ENCODE measurements at regions not wholly inside any gene's neighbourhood (a gene's known extent, or its start where the extent isn't known, plus 50 kb on each side); places are given as distances from the start of the nearest gene placed in this dataset.

DNA sequence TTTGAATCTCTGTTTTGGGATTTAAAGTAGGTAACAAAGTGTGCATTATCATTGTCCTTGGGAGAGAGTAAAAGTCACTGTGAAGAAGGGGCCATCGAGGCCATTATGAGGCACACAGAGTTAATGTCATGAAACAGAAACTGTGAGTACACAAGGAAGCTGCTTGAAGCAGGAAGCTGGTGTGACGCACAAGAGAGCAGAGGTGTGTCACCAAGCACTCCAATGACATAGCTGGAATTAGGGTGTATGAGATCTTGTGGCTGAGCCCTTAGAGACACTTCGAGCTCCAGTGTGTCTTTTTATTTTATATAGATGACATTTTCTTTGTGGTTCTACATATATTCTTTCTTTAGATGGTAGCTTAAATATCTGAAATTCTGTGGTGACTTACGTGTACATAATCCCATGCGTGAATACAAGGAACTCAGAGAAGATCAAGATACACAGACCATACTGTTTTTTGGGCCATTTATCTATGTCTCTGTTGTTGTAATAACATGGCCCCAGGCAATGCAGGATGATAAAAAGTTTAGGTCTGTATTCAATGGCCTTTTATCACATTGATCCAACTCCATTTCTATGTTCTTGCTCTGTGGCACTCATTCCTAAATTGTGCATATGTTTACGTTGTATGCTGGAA lies 164.7 kb upstream of the FAM98A start:
- H3K27ac Mint-ChIP-seq, result no peak overlapping the region
- no peaks in the 10 kb centered on the region for H3K4me1 Mint-ChIP-seq
- H3K4me3 Mint-ChIP-seq, result no peak overlapping the region
- DNase-seq, result no peak
- H3K36me3 Mint-ChIP-seq (ENCODE audit: low read depth), result no peaks in the 10 kb centered on the region
- H3K27me3 Mint-ChIP-seq, result no peaks in the 10 kb centered on the region
- H3K9me3 ChIP-seq (ENCODE audit: control insufficient read depth, low read length, poor library complexity, severe bottlenecking), result no peaks in the 10 kb centered on the region
- no peak for ATAC-seq

DNA sequence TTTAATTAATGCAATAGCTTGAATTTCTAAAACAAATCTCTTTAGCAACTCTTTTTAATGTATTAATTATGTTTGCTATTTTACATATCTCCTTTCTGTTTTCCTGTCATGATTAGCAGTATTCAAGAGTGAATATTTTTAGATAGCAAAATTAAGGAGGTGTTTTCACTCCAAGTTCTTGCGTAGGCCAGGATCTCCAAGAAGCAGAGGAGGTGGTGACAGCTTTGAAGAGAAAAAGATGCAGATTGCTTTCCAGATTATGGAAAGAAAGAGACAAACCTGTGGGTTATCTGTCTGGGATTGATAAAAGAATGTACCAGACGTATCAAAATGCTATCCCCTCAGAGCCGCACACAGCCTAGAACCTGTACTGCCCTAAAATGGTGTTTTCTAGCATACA lies 163.5 kb upstream of the FAM98A start:
- H3K4me1 Mint-ChIP-seq, result no peaks in the 10 kb centered on the region
- H3K36me3 Mint-ChIP-seq (ENCODE audit: low read depth), result no peaks in the 10 kb centered on the region
- no peak for ATAC-seq
- H3K27me3 Mint-ChIP-seq, result no peaks in the 10 kb centered on the region
- H3K4me3 Mint-ChIP-seq, result no peak overlapping the region
- DNase-seq, result no peak
- H3K9me3 ChIP-seq (ENCODE audit: control insufficient read depth, low read length, poor library complexity, severe bottlenecking), result no peaks in the 10 kb centered on the region
- H3K27ac Mint-ChIP-seq, result no peak overlapping the region

- no peak for DNase-seq
- no peaks in the 10 kb centered on the region for H3K4me1 Mint-ChIP-seq
Measured at GRCh38 chr2:33746208-33746800, 147.2 kb upstream of the FAM98A start.

DNA sequence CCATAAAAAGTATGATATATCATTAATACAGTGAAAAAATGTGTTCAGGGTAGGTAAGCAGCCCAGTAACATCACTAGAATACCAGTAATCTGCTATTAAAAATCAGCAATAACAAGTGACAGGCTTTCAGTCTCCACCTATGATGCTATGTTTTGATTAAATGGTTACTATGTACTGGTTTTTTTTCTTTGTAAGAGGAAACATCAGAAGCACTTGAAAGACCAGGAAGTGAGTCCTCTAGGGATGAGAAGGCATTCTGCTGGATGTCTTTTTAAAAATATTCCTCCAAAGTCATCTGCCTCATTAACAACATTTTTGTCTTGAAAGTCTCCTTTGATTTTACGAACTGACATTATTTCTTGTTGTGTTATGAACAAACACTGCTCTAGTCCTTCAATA lies 136.0 kb upstream of the FAM98A start:
- peaks cover 5% of the 10 kb centered on the region for H3K27me3 Mint-ChIP-seq
- no peak for DNase-seq
- H3K4me3 Mint-ChIP-seq, result no peak overlapping the region
- H3K36me3 Mint-ChIP-seq (ENCODE audit: low read depth), result no peaks in the 10 kb centered on the region
- no peaks in the 10 kb centered on the region for H3K4me1 Mint-ChIP-seq
- no peak overlapping the region for H3K27ac Mint-ChIP-seq
- no peaks in the 10 kb centered on the region for H3K9me3 ChIP-seq (ENCODE audit: control insufficient read depth, low read length, poor library complexity, severe bottlenecking)
- no peak for ATAC-seq

More at GRCh38 chr2:33746208-33746800, 147.2 kb upstream of the FAM98A start:
- Mint-ChIP-seq H3K27me3 (peaks cover 30% of the 10 kb centered on the region), H3K4me3 (no peak overlapping the region), H3K27ac (no peak overlapping the region), H3K36me3 (ENCODE audit: low read depth) (peaks cover 3% of the 10 kb centered on the region)
- H3K9me3 ChIP-seq (ENCODE audit: control insufficient read depth, low read length, poor library complexity, severe bottlenecking), result no peaks in the 10 kb centered on the region
- no peak for ATAC-seq

GRCh38 chr2:33730804-33731203 lies 131.7 kb upstream of the FAM98A start:
- H3K9me3 ChIP-seq (ENCODE audit: control insufficient read depth, low read length, poor library complexity, severe bottlenecking), result no peaks in the 10 kb centered on the region
- no peak for ATAC-seq
- H3K4me3 Mint-ChIP-seq, result no peak overlapping the region
- DNase-seq, result no peak
- no peaks in the 10 kb centered on the region for H3K36me3 Mint-ChIP-seq (ENCODE audit: low read depth)
- no peaks in the 10 kb centered on the region for H3K4me1 Mint-ChIP-seq
- no peak overlapping the region for H3K27ac Mint-ChIP-seq
- peaks cover 5% of the 10 kb centered on the region for H3K27me3 Mint-ChIP-seq

DNA sequence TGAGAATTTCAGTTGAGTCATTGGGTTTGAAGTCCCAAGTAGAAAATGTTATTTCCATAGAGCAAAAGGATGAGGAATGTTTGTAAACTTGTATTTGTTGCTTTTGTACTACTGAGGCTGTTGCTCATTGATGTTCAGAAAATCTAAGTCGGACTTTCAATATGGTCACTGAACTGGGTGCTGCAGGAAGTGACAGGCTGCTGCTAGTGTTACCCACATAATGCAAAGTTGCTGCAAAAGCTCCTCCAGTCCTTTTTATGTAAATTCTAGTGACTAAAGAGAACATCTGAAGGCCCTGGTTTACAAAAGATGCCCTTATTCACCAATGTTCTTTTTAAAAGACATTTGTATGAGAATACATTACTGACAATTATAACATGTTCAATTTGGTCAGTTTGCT lies 131.1 kb upstream of the FAM98A start:
- no peaks in the 10 kb centered on the region for H3K4me1 Mint-ChIP-seq
- DNase-seq (no peak), ATAC-seq (no peak)
- no peak overlapping the region for H3K27ac Mint-ChIP-seq
- no peaks in the 10 kb centered on the region for H3K36me3 Mint-ChIP-seq (ENCODE audit: low read depth)
- H3K27me3 Mint-ChIP-seq, result peaks cover 5% of the 10 kb centered on the region
- no peak overlapping the region for H3K4me3 Mint-ChIP-seq
- H3K9me3 ChIP-seq (ENCODE audit: control insufficient read depth, low read length, poor library complexity, severe bottlenecking), result no peaks in the 10 kb centered on the region

DNA sequence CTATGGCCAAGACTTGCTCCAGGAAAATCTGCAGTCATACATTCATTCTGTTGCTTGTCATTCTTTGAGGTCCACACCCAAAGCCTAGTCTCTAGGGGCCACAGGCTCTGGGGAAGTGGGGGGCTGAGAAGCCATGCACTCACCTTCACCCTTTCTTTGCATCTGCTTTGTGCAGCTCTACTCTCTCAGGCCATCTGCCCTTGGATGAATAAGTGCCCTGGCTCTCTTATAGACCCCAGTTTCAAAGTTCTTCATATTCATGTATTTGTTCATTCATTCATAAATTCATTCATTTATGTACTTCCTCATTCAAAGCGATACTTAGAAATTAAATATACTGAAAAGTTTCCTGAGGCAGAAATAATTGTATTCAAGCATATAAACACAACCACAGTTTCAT lies 130.3 kb upstream of the FAM98A start:
- Mint-ChIP-seq H3K4me3 (no peak overlapping the region), H3K36me3 (ENCODE audit: low read depth) (no peaks in the 10 kb centered on the region), H3K4me1 (no peaks in the 10 kb centered on the region), H3K27ac (no peak overlapping the region), H3K27me3 (peaks cover 5% of the 10 kb centered on the region)
- ATAC-seq (no peak), DNase-seq (no peak)
- no peaks in the 10 kb centered on the region for H3K9me3 ChIP-seq (ENCODE audit: control insufficient read depth, low read length, poor library complexity, severe bottlenecking)

DNA sequence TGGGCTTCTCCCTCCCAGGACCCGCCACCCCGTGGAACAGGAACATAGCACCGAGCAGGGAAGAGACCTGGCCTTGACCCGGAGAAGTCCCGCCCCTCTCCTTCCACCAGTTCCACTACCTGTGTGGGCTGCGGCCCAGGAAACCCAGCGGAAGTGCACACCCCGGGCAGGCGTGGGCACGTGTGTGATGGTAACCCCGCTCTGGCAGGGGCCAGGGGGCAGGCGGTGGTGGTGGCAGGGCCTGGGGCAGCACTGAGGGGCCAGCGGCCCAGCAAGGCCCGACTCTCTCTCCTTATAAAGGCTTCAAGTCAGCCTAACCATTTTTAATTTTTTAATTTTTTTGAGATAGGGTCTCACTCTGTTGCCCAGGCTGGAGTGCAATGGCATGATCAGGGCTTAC lies 129.0 kb upstream of the FAM98A start:
- no peaks in the 10 kb centered on the region for H3K9me3 ChIP-seq (ENCODE audit: control insufficient read depth, low read length, poor library complexity, severe bottlenecking)
- Mint-ChIP-seq H3K36me3 (ENCODE audit: low read depth) (no peaks in the 10 kb centered on the region), H3K4me1 (no peaks in the 10 kb centered on the region), H3K27me3 (peaks cover 6% of the 10 kb centered on the region), H3K4me3 (no peak overlapping the region), H3K27ac (no peak overlapping the region)
- no peak for ATAC-seq
- DNase-seq, result no peak

GRCh38 chr2:33727361-33728032 lies 128.4 kb upstream of the FAM98A start:
- H3K27me3 Mint-ChIP-seq, result peaks cover 5% of the 10 kb centered on the region
- no peak for DNase-seq
- no peaks in the 10 kb centered on the region for H3K36me3 Mint-ChIP-seq (ENCODE audit: low read depth)
- no peak overlapping the region for H3K27ac Mint-ChIP-seq
- H3K4me1 Mint-ChIP-seq, result no peaks in the 10 kb centered on the region
- no peak overlapping the region for H3K4me3 Mint-ChIP-seq
- no peak for ATAC-seq
- H3K9me3 ChIP-seq (ENCODE audit: control insufficient read depth, low read length, poor library complexity, severe bottlenecking), result no peaks in the 10 kb centered on the region

GRCh38 chr2:33726415-33726814 lies 127.3 kb upstream of the FAM98A start:
- DNase-seq (no peak), ATAC-seq (no peak)
- H3K36me3 Mint-ChIP-seq (ENCODE audit: low read depth), result no peaks in the 10 kb centered on the region
- no peak overlapping the region for H3K27ac Mint-ChIP-seq
- peaks cover 8% of the 10 kb centered on the region for H3K27me3 Mint-ChIP-seq
- H3K9me3 ChIP-seq (ENCODE audit: control insufficient read depth, low read length, poor library complexity, severe bottlenecking), result no peaks in the 10 kb centered on the region
- H3K4me1 Mint-ChIP-seq, result no peaks in the 10 kb centered on the region
- no peak overlapping the region for H3K4me3 Mint-ChIP-seq

- ATAC-seq, result no peak
- Mint-ChIP-seq H3K27me3 (peaks cover 10% of the 10 kb centered on the region), H3K4me1 (no peaks in the 10 kb centered on the region), H3K36me3 (ENCODE audit: low read depth) (no peaks in the 10 kb centered on the region), H3K27ac (no peak overlapping the region), H3K4me3 (no peak overlapping the region)
- H3K9me3 ChIP-seq (ENCODE audit: control insufficient read depth, low read length, poor library complexity, severe bottlenecking), result no peaks in the 10 kb centered on the region
- no peak for DNase-seq
Measured at GRCh38 chr2:33723329-33723728, 124.2 kb upstream of the FAM98A start.

GRCh38 chr2:33719067-33719466 lies 120.0 kb upstream of the FAM98A start:
- H3K27me3 Mint-ChIP-seq, result peaks cover 10% of the 10 kb centered on the region
- H3K4me1 Mint-ChIP-seq, result no peaks in the 10 kb centered on the region
- H3K4me3 Mint-ChIP-seq, result no peak overlapping the region
- H3K9me3 ChIP-seq (ENCODE audit: control insufficient read depth, low read length, poor library complexity, severe bottlenecking), result no peaks in the 10 kb centered on the region
- no peak overlapping the region for H3K27ac Mint-ChIP-seq
- ATAC-seq (no peak), DNase-seq (no peak)
- H3K36me3 Mint-ChIP-seq (ENCODE audit: low read depth), result no peaks in the 10 kb centered on the region

DNA sequence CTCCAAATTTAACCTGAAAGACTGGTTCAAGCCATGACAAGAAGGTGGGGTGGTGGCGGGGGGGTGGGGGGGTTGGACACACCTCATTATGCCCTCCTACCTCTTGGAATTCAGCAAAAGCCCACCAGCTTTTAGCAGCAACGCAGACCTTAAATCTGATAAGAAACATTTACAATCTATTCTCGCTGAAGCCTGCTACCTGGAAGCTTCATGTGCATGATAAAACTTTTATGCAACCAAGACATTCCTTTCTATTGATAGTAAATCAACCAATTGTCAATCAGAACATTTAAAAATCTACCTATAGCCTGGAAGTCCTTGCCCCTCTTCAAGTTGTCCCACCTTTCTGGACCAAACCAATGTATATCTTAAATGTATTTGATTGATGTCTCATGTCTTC lies 113.6 kb upstream of the FAM98A start:
- no peaks in the 10 kb centered on the region for H3K27me3 Mint-ChIP-seq
- no peaks in the 10 kb centered on the region for H3K36me3 Mint-ChIP-seq (ENCODE audit: low read depth)
- no peak for ATAC-seq
- H3K4me3 Mint-ChIP-seq, result no peak overlapping the region
- no peaks in the 10 kb centered on the region for H3K4me1 Mint-ChIP-seq
- no peak overlapping the region for H3K27ac Mint-ChIP-seq
- no peak for DNase-seq
- H3K9me3 ChIP-seq (ENCODE audit: control insufficient read depth, low read length, poor library complexity, severe bottlenecking), result no peaks in the 10 kb centered on the region

DNA sequence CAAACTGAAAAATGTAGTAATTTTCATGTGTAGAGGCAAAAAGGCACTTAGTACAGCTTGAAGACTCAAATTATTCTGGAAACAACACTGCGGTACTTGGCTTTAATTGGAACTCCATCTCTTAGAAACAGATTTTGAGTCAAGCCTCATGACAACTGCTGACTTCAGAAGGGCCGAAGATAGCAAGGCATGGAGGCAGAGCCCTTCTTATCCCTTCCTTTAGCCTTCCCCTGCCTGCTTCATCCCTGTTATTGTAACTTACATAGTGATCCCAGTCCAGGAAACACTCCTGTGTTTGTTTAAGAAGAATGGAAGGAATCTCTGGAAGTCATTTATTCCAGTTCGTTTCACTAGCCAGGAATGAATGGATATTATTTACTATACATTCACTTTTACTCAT lies 110.9 kb upstream of the FAM98A start:
- ATAC-seq (no peak), DNase-seq (no peak)
- Mint-ChIP-seq H3K4me1 (no peaks in the 10 kb centered on the region), H3K4me3 (no peak overlapping the region), H3K36me3 (ENCODE audit: low read depth) (no peaks in the 10 kb centered on the region), H3K27me3 (no peaks in the 10 kb centered on the region), H3K27ac (no peak overlapping the region)
- no peaks in the 10 kb centered on the region for H3K9me3 ChIP-seq (ENCODE audit: control insufficient read depth, low read length, poor library complexity, severe bottlenecking)

Data from T-helper 17 cell (primary cell).